Ovary (tissue), 3 donors: ENCODE measurements at regions not wholly inside any gene's neighbourhood (a gene's known extent, or its start where the extent isn't known, plus 50 kb on each side); places are given as distances from the start of the nearest gene placed in this dataset.

Experiments
- POLR2A ChIP-seq: fragments of 450-650 bp; IDR thresholded peaks from one replicate; pipeline ENCODE4 v1.6.1; 2017; ENCODE audit warnings: antibody characterized with exemption, mild to moderate bottlenecking, moderate library complexity
- TF ChIP-seq, protein P1 (sequence below), 3 donors: fragments of 450-650 bp in 2 of 3; fragments of 200-600 bp in 1 of 3; IDR thresholded peaks; one replicate each; pipeline versions ENCODE4 v1.5.1 to v1.8.0; 2016 to 2022; ENCODE audit warnings: antibody characterized with exemption in 3 of 3, mild to moderate bottlenecking in 1 of 3
- donor health status: DM: no; HTN: no; CAD: no.

DNA sequence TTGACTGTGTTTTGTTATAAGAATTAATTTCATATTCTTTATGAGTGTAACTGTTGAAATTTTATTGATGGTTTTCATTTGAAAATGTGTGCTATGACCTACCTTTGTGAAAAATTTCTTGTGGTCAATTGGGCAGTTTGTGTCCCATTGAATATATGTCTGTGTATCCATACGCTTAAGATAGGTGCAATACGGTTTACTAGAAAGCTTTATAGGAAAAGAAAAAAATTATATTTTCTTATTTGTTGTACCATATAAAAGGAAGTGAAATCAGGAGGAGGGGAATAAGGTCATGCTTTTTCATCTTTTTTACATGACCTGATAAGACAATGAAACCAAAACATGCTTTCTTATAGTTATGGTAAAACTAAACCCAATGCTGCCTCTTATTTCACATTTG is 807.7 kb downstream of the USP25 start:
- no peak for TF ChIP-seq POLR2A
- TF ChIP-seq, protein P1, sequence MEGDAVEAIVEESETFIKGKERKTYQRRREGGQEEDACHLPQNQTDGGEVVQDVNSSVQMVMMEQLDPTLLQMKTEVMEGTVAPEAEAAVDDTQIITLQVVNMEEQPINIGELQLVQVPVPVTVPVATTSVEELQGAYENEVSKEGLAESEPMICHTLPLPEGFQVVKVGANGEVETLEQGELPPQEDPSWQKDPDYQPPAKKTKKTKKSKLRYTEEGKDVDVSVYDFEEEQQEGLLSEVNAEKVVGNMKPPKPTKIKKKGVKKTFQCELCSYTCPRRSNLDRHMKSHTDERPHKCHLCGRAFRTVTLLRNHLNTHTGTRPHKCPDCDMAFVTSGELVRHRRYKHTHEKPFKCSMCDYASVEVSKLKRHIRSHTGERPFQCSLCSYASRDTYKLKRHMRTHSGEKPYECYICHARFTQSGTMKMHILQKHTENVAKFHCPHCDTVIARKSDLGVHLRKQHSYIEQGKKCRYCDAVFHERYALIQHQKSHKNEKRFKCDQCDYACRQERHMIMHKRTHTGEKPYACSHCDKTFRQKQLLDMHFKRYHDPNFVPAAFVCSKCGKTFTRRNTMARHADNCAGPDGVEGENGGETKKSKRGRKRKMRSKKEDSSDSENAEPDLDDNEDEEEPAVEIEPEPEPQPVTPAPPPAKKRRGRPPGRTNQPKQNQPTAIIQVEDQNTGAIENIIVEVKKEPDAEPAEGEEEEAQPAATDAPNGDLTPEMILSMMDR (IDR thresholded peaks at IDR 0.05) = no peak
